ENCODE measurements at regions not wholly inside any gene's neighbourhood (a gene's known extent, or its start where the extent isn't known, plus 50 kb on each side); places are given as distances from the start of the nearest gene placed in this dataset.
"Not testable (repeated sequence)": the region's sequence is repeated elsewhere in the genome, so short reads cannot be mapped to it uniquely, and the experiment has no call there.

GRCh38 chr14:26282011-26282410 lies 315.8 kb downstream of the NOVA1 start:
- DNase-seq; CTCF ChIA-PET; POLR2A ChIA-PET; H3K9me3 Mint-ChIP-seq; H3K4me1 Mint-ChIP-seq; H3K36me3 Mint-ChIP-seq (ENCODE audit: low read depth); H3K27ac Mint-ChIP-seq; H3K4me3 Mint-ChIP-seq; H3K27me3 Mint-ChIP-seq: not testable (repeated sequence)

- no peak overlapping the region for H3K27ac Mint-ChIP-seq
- ChIA-PET CTCF (no interaction called here), POLR2A (no interaction called here)
- no peak overlapping the region for H3K4me3 Mint-ChIP-seq
- no peaks in the 10 kb centered on the region for H3K4me1 Mint-ChIP-seq
- H3K36me3 Mint-ChIP-seq (ENCODE audit: low read depth): no peaks in the 10 kb centered on the region
- no peak for DNase-seq
- H3K27me3 Mint-ChIP-seq: no peaks in the 10 kb centered on the region
- peaks cover 5% of the 10 kb centered on the region for H3K9me3 Mint-ChIP-seq
These were observed 316.4 kb downstream of the NOVA1 start for GRCh38 chr14:26281280-26281998.

- no peak for DNase-seq
- H3K4me3 Mint-ChIP-seq: no peak overlapping the region
- no peaks in the 10 kb centered on the region for H3K4me1 Mint-ChIP-seq
- H3K36me3 Mint-ChIP-seq (ENCODE audit: low read depth): no peaks in the 10 kb centered on the region
- H3K27me3 Mint-ChIP-seq: no peaks in the 10 kb centered on the region
- POLR2A ChIA-PET: no interaction called here
- CTCF ChIA-PET: no interaction called here
- H3K27ac Mint-ChIP-seq: no peak overlapping the region
- H3K9me3 Mint-ChIP-seq: peaks cover 6% of the 10 kb centered on the region
These were observed 321.1 kb downstream of the NOVA1 start for GRCh38 chr14:26276757-26277156.

GRCh38 chr14:26265170-26265685 lies 332.6 kb downstream of the NOVA1 start:
- Mint-ChIP-seq H3K9me3 (peaks cover 31% of the 10 kb centered on the region), H3K4me3 (no peak overlapping the region)

GRCh38 chr14:26261368-26262122 lies 336.3 kb downstream of the NOVA1 start:
- no peaks in the 10 kb centered on the region for H3K27me3 Mint-ChIP-seq
- H3K9me3 Mint-ChIP-seq: peaks cover 26% of the 10 kb centered on the region
- H3K36me3 Mint-ChIP-seq (ENCODE audit: low read depth): no peaks in the 10 kb centered on the region
- no peaks in the 10 kb centered on the region for H3K4me1 Mint-ChIP-seq
- ChIA-PET POLR2A (no interaction called here), CTCF (no interaction called here)
- H3K27ac Mint-ChIP-seq: no peak overlapping the region
- no peak for DNase-seq
- no peak overlapping the region for H3K4me3 Mint-ChIP-seq

More at GRCh38 chr14:26265170-26265685, 332.6 kb downstream of the NOVA1 start:
- Mint-ChIP-seq H3K27ac (no peak overlapping the region), H3K27me3 (no peaks in the 10 kb centered on the region), H3K36me3 (ENCODE audit: low read depth) (no peaks in the 10 kb centered on the region), H3K4me1 (no peaks in the 10 kb centered on the region)
- DNase-seq: no peak
- ChIA-PET CTCF (no interaction called here), POLR2A (no interaction called here)

GRCh38 chr14:26255213-26255612 lies 342.6 kb downstream of the NOVA1 start:
- H3K9me3 Mint-ChIP-seq: peaks cover 24% of the 10 kb centered on the region
- no peaks in the 10 kb centered on the region for H3K27me3 Mint-ChIP-seq
- no peaks in the 10 kb centered on the region for H3K4me1 Mint-ChIP-seq
- CTCF ChIA-PET: no interaction called here
- POLR2A ChIA-PET: no interaction called here
- no peaks in the 10 kb centered on the region for H3K36me3 Mint-ChIP-seq (ENCODE audit: low read depth)
- DNase-seq: no peak
- H3K4me3 Mint-ChIP-seq: no peak overlapping the region
- H3K27ac Mint-ChIP-seq: no peak overlapping the region

GRCh38 chr14:26252176-26252575 lies 345.7 kb downstream of the NOVA1 start:
- no peak overlapping the region for H3K27ac Mint-ChIP-seq
- H3K9me3 Mint-ChIP-seq: peaks cover 20% of the 10 kb centered on the region
- H3K36me3 Mint-ChIP-seq (ENCODE audit: low read depth): no peaks in the 10 kb centered on the region
- no peak overlapping the region for H3K4me3 Mint-ChIP-seq
- CTCF ChIA-PET: no interaction called here
- no peaks in the 10 kb centered on the region for H3K4me1 Mint-ChIP-seq
- DNase-seq: no peak
- POLR2A ChIA-PET: no interaction called here
- H3K27me3 Mint-ChIP-seq: no peaks in the 10 kb centered on the region

- Mint-ChIP-seq H3K27ac (no peak overlapping the region), H3K4me3 (no peak overlapping the region), H3K27me3 (no peaks in the 10 kb centered on the region), H3K4me1 (no peaks in the 10 kb centered on the region), H3K9me3 (peaks cover 3% of the 10 kb centered on the region), H3K36me3 (ENCODE audit: low read depth) (no peaks in the 10 kb centered on the region)
- POLR2A ChIA-PET: no interaction called here
- CTCF ChIA-PET: no interaction called here
- DNase-seq: no peak
These were observed 364.7 kb downstream of the NOVA1 start for GRCh38 chr14:26233118-26233517.

GRCh38 chr14:26218861-26219260 lies 379.0 kb downstream of the NOVA1 start:
- peaks cover 8% of the 10 kb centered on the region for H3K9me3 Mint-ChIP-seq
- no peak overlapping the region for H3K27ac Mint-ChIP-seq
- H3K4me1 Mint-ChIP-seq: no peaks in the 10 kb centered on the region
- ChIA-PET CTCF (no interaction called here), POLR2A (no interaction called here)
- no peaks in the 10 kb centered on the region for H3K27me3 Mint-ChIP-seq
- DNase-seq: no peak
- H3K36me3 Mint-ChIP-seq (ENCODE audit: low read depth): no peaks in the 10 kb centered on the region
- no peak overlapping the region for H3K4me3 Mint-ChIP-seq

GRCh38 chr14:26217778-26218177 lies 380.1 kb downstream of the NOVA1 start:
- no peaks in the 10 kb centered on the region for H3K27me3 Mint-ChIP-seq
- DNase-seq: no peak
- ChIA-PET CTCF (no interaction called here), POLR2A (no interaction called here)
- H3K4me1 Mint-ChIP-seq: no peaks in the 10 kb centered on the region
- no peak overlapping the region for H3K4me3 Mint-ChIP-seq
- H3K9me3 Mint-ChIP-seq: peaks cover 7% of the 10 kb centered on the region
- H3K36me3 Mint-ChIP-seq (ENCODE audit: low read depth): no peaks in the 10 kb centered on the region
- H3K27ac Mint-ChIP-seq: no peak overlapping the region

GRCh38 chr14:26216786-26217185 lies 381.0 kb downstream of the NOVA1 start:
- DNase-seq: no peak
- no peak overlapping the region for H3K4me3 Mint-ChIP-seq
- CTCF ChIA-PET: no interaction called here
- H3K27me3 Mint-ChIP-seq: no peaks in the 10 kb centered on the region
- no peak overlapping the region for H3K27ac Mint-ChIP-seq
- no peaks in the 10 kb centered on the region for H3K36me3 Mint-ChIP-seq (ENCODE audit: low read depth)
- H3K4me1 Mint-ChIP-seq: no peaks in the 10 kb centered on the region
- H3K9me3 Mint-ChIP-seq: peaks cover 7% of the 10 kb centered on the region
- POLR2A ChIA-PET: no interaction called here

GRCh38 chr14:26213846-26214575 lies 383.8 kb downstream of the NOVA1 start:
- H3K27ac Mint-ChIP-seq: no peak overlapping the region
- no peaks in the 10 kb centered on the region for H3K4me1 Mint-ChIP-seq
- H3K27me3 Mint-ChIP-seq: no peaks in the 10 kb centered on the region
- H3K9me3 Mint-ChIP-seq: peaks cover 12% of the 10 kb centered on the region
- H3K36me3 Mint-ChIP-seq (ENCODE audit: low read depth): no peaks in the 10 kb centered on the region
- ChIA-PET CTCF (no interaction called here), POLR2A (no interaction called here)
- no peak overlapping the region for H3K4me3 Mint-ChIP-seq
- DNase-seq: no peak

GRCh38 chr14:26209699-26210098 lies 388.1 kb downstream of the NOVA1 start:
- DNase-seq: no peak
- Mint-ChIP-seq H3K36me3 (ENCODE audit: low read depth) (no peaks in the 10 kb centered on the region), H3K4me1 (no peaks in the 10 kb centered on the region), H3K27me3 (peaks cover 1% of the 10 kb centered on the region), H3K27ac (no peak overlapping the region), H3K9me3 (peaks cover 14% of the 10 kb centered on the region), H3K4me3 (no peak overlapping the region)
- ChIA-PET CTCF (no interaction called here), POLR2A (no interaction called here)

Measured in activated CD4-positive, alpha-beta memory T cell treated with anti-CD3 and anti-CD28 coated beads, Interleukin-2, amount 10 ng/mL, durations not matched to agents 7 days and 5 days (primary cell).